Stimulated activated CD8-positive, alpha-beta memory T cell treated with anti-CD3 and anti-CD28 coated beads, Interleukin-4, amount 100 ng/mL, for 4 hours (primary cell): ENCODE measurements at regions not wholly inside any gene's neighbourhood (a gene's known extent, or its start where the extent isn't known, plus 50 kb on each side); places are given as distances from the start of the nearest gene placed in this dataset.
"Not testable (repeated sequence)": the region's sequence is repeated elsewhere in the genome, so short reads cannot be mapped to it uniquely, and the experiment has no call there.

ENCODE experiments used
- DNase-seq, 2 donors: peaks; one replicate each; pipeline ENCODE4 v3.0.0-alpha.2; 2020; ENCODE audit warnings: low read depth in 2 of 2, low spot score in 1 of 2

GRCh38 chr3:94472511-94472910 lies 409.6 kb downstream of the NSUN3 start:
- DNase-seq: no peak

- no peak for DNase-seq
Observed at GRCh38 chr3:94481226-94481898, 418.5 kb downstream of the NSUN3 start.

- DNase-seq: no peak
Observed at GRCh38 chr3:94482686-94483085, 419.8 kb downstream of the NSUN3 start.

- no peak for DNase-seq
Observed at GRCh38 chr3:94483403-94483802, 420.5 kb downstream of the NSUN3 start.

GRCh38 chr3:94494992-94495391 lies 432.1 kb downstream of the NSUN3 start:
- DNase-seq: no peak

GRCh38 chr3:94500146-94500545 lies 437.3 kb downstream of the NSUN3 start:
- DNase-seq: no peak

- not testable (repeated sequence) for DNase-seq
Observed at GRCh38 chr3:94507354-94507753, 444.5 kb downstream of the NSUN3 start.

- DNase-seq: no peak
Observed at GRCh38 chr3:94512876-94513275, 450.0 kb downstream of the NSUN3 start.

GRCh38 chr3:94513600-94513999 lies 450.7 kb downstream of the NSUN3 start:
- no peak for DNase-seq

- DNase-seq: no peak
Observed at GRCh38 chr3:94515983-94516382, 453.1 kb downstream of the NSUN3 start.

- no peak for DNase-seq
Observed at GRCh38 chr3:94520364-94520763, 457.5 kb downstream of the NSUN3 start.

- no peak for DNase-seq
Observed at GRCh38 chr3:94522488-94522887, 459.6 kb downstream of the NSUN3 start.

- no peak for DNase-seq
Observed at GRCh38 chr3:94524102-94524919, 461.4 kb downstream of the NSUN3 start.

- DNase-seq: no peak
Observed at GRCh38 chr3:94525043-94525442, 462.2 kb downstream of the NSUN3 start.

- DNase-seq: no peak
Observed at GRCh38 chr3:94529816-94530215, 467.0 kb downstream of the NSUN3 start.

GRCh38 chr3:94532951-94533350 lies 470.1 kb downstream of the NSUN3 start:
- no peak for DNase-seq

- no peak for DNase-seq
Observed at GRCh38 chr3:94539937-94540336, 477.1 kb downstream of the NSUN3 start.

GRCh38 chr3:94543161-94543560 lies 480.3 kb downstream of the NSUN3 start:
- no peak for DNase-seq

- no peak for DNase-seq
Observed at GRCh38 chr3:94544131-94544789, 481.4 kb downstream of the NSUN3 start.

GRCh38 chr3:94548581-94549316 lies 485.9 kb downstream of the NSUN3 start:
- DNase-seq: no peak

- DNase-seq: no peak
Observed at GRCh38 chr3:94561094-94561493, 498.2 kb downstream of the NSUN3 start.
